OCI-LY3 (cell line): ENCODE measurements at regions not wholly inside any gene's neighbourhood (a gene's known extent, or its start where the extent isn't known, plus 50 kb on each side); places are given as distances from the start of the nearest gene placed in this dataset.
A peak's percentile ranks its signal among the peaks of the same experiment; 100 is the strongest.

Experiments
- H2AFZ ChIP-seq: fragments of 200-600, 300-600 bp; shearing (Covaris generic); 2 replicates; pipeline ENCODE4 v1.6.0; 2014; ENCODE audit warnings: antibody characterized with exemption, low read depth, low read length
- H3K27ac ChIP-seq: fragments of 200-600, 300-600 bp; sonication (generic); 2 replicates; pipeline ENCODE4 v1.5.1; 2014; ENCODE audit warnings: mild to moderate bottlenecking, low read length, moderate library complexity, mixed read lengths
- H3K27me3 ChIP-seq: fragments of 200-600, 300-600 bp; sonication (generic); 2 replicates; pipeline ENCODE4 v1.6.1; 2014; ENCODE audit warnings: low read depth, low read length, mixed read lengths
- H3K36me3 ChIP-seq: fragments of 200-600, 300-600 bp; sonication (generic); replicated peaks from 2 replicates; pipeline ENCODE3; 2014; ENCODE audit warnings: low read depth, low read length, mixed read lengths
- H3K4me1 ChIP-seq: fragments of 300-600, 200-600 bp; sonication (generic); 2 replicates; pipeline ENCODE4 v1.6.1; 2014; ENCODE audit warnings: low read length, mixed read lengths
- H3K4me2 ChIP-seq: fragments of 200-600, 300-600 bp; sonication (generic); 2 replicates; pipeline ENCODE4 v1.6.1; 2014; ENCODE audit warnings: low read length, mixed read lengths
- H3K4me3 ChIP-seq: fragments of 300-600, 200-600 bp; sonication (generic); 2 replicates; pipeline ENCODE4 v1.5.1; 2014; ENCODE audit warnings: antibody characterized with exemption, mild to moderate bottlenecking, low read length, moderate library complexity
- H3K79me2 ChIP-seq: fragments of 300-600, 200-600 bp; shearing (Covaris generic); 2 replicates; pipeline ENCODE4 v1.6.1; 2014; ENCODE audit warnings: mild to moderate bottlenecking, low read length, mixed read lengths
- H3K9ac ChIP-seq: fragments of 300-600, 200-600 bp; shearing (Covaris generic); 2 replicates; pipeline ENCODE4 v1.6.0; 2014; ENCODE audit warnings: mild to moderate bottlenecking, low read length, moderate library complexity
- H3K9me3 ChIP-seq: fragments of 200-600, 300-600 bp; shearing (Covaris generic); 2 replicates; pipeline ENCODE4 v1.6.1; 2014; ENCODE audit warnings: low read length, mixed read lengths; ENCODE audit not compliant: insufficient read depth
- H4K20me1 ChIP-seq: fragments of 200-600, 300-600 bp; sonication (generic); 2 replicates; pipeline ENCODE4 v1.6.1; 2016; ENCODE audit warnings: low read length, mixed read lengths; ENCODE audit not compliant: insufficient read depth
- EZH2phosphoT487 ChIP-seq: fragments of 200-600 bp; shearing (Covaris generic); IDR thresholded peaks from 2 replicates; pipeline ENCODE4 v1.6.1; 2018; ENCODE audit warnings: antibody characterized with exemption, mixed run types, low read depth
- TF ChIP-seq, protein P1 (sequence below): fragments of 200-600, 300-600 bp; sonication (generic); IDR thresholded peaks from 2 replicates; pipeline ENCODE4 v1.5.1; 2014; ENCODE audit warnings: antibody characterized with exemption, low read length, low read depth

DNA sequence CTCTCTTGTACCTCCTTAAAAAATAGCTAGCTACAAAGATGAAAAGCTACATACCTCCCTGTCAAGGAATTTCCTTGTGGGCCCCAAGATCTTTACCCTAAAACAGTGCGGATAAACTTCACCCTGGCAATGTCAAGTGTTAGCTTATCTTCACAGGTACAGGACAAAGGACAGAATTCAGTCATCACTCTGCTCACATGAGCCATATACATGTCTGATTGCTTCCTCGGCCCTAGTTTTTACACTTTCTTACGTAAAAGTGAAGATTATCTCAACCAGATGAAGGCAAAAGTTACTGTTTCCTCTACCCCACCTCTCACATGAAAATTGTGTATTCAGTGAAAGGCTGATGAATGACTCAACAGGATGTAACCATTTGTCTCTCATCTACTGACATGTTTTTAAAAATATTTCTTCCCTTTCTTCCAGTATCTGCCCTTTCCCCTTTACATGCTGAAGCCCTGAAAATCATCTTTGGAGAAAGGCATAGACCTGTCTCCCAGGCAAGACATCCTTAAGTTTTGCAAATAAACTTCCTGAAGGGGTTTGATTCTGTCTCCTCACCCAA lies 890.1 kb downstream of the GALC start:
- H3K4me2 ChIP-seq, result no peak overlapping the region
- H2AFZ ChIP-seq, result no peak overlapping the region
- TF ChIP-seq, protein P1, sequence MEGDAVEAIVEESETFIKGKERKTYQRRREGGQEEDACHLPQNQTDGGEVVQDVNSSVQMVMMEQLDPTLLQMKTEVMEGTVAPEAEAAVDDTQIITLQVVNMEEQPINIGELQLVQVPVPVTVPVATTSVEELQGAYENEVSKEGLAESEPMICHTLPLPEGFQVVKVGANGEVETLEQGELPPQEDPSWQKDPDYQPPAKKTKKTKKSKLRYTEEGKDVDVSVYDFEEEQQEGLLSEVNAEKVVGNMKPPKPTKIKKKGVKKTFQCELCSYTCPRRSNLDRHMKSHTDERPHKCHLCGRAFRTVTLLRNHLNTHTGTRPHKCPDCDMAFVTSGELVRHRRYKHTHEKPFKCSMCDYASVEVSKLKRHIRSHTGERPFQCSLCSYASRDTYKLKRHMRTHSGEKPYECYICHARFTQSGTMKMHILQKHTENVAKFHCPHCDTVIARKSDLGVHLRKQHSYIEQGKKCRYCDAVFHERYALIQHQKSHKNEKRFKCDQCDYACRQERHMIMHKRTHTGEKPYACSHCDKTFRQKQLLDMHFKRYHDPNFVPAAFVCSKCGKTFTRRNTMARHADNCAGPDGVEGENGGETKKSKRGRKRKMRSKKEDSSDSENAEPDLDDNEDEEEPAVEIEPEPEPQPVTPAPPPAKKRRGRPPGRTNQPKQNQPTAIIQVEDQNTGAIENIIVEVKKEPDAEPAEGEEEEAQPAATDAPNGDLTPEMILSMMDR, result no peak
- no peak for TF ChIP-seq EZH2phosphoT487
- H3K4me1 ChIP-seq, result no peaks in the 10 kb centered on the region
- H3K79me2 ChIP-seq, result no peaks in the 10 kb centered on the region
- no peaks in the 10 kb centered on the region for H3K36me3 ChIP-seq
- no peaks in the 10 kb centered on the region for H3K27me3 ChIP-seq
- H3K4me3 ChIP-seq, result no peak overlapping the region
- H3K27ac ChIP-seq, result no peak overlapping the region
- H3K9ac ChIP-seq, result no peak overlapping the region
- no peaks in the 10 kb centered on the region for H4K20me1 ChIP-seq
- H3K9me3 ChIP-seq, result no peaks in the 10 kb centered on the region

DNA sequence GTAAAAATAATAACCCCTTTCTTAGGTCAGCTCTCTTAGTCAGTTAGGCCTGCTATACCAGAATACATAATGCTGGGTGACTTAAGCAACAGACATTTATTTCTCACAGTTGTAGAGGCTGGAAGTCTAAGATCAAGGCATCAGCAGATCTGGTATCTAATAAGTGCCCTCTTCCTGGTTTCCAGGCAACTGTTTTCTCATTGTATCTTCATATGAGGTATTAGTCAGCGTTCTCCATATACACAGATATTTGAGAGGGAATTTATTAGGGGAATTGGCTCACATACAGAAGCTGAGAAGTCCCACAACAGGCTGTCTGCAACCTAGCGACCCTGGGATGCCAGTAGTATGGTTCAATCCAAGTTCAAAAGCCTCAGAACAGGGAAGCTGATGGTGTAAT lies 896.0 kb downstream of the GALC start:
- no peaks in the 10 kb centered on the region for H3K36me3 ChIP-seq
- no peaks in the 10 kb centered on the region for H3K27me3 ChIP-seq
- H3K9me3 ChIP-seq, result no peaks in the 10 kb centered on the region
- no peak overlapping the region for H3K9ac ChIP-seq
- no peak overlapping the region for H3K27ac ChIP-seq
- no peaks in the 10 kb centered on the region for H3K4me1 ChIP-seq
- no peaks in the 10 kb centered on the region for H3K79me2 ChIP-seq
- TF ChIP-seq EZH2phosphoT487, result no peak
- H2AFZ ChIP-seq, result 0 out of 2 replicates have a peak overlapping the region, but pooled peaks have one; percentile 4
- H3K4me3 ChIP-seq, result no peak overlapping the region
- H3K4me2 ChIP-seq, result no peak overlapping the region
- H4K20me1 ChIP-seq, result no peaks in the 10 kb centered on the region

- no peak overlapping the region for H3K27ac ChIP-seq
- H4K20me1 ChIP-seq, result no peaks in the 10 kb centered on the region
- H3K4me2 ChIP-seq, result no peak overlapping the region
- no peaks in the 10 kb centered on the region for H3K9me3 ChIP-seq
- H3K79me2 ChIP-seq, result no peaks in the 10 kb centered on the region
- no peak overlapping the region for H3K4me3 ChIP-seq
- no peak overlapping the region for H2AFZ ChIP-seq
- H3K9ac ChIP-seq, result no peak overlapping the region
- H3K27me3 ChIP-seq, result no peaks in the 10 kb centered on the region
- no peaks in the 10 kb centered on the region for H3K4me1 ChIP-seq
- TF ChIP-seq EZH2phosphoT487, result no peak
- TF ChIP-seq, protein P1, result no peak
- no peaks in the 10 kb centered on the region for H3K36me3 ChIP-seq
These were observed 898.1 kb downstream of the GALC start for GRCh38 chr14:87094913-87095312.

GRCh38 chr14:87088588-87088987 lies 904.4 kb downstream of the GALC start:
- Histone ChIP-seq H3K4me3 (no peak overlapping the region), H3K9ac (no peak overlapping the region), H4K20me1 (no peaks in the 10 kb centered on the region), H3K36me3 (no peaks in the 10 kb centered on the region), H2AFZ (no peak overlapping the region), H3K27ac (no peak overlapping the region), H3K4me2 (no peak overlapping the region), H3K4me1 (no peaks in the 10 kb centered on the region), H3K9me3 (no peaks in the 10 kb centered on the region), H3K27me3 (no peaks in the 10 kb centered on the region), H3K79me2 (no peaks in the 10 kb centered on the region)
- TF ChIP-seq EZH2phosphoT487, result no peak
- TF ChIP-seq, protein P1, result no peak

DNA sequence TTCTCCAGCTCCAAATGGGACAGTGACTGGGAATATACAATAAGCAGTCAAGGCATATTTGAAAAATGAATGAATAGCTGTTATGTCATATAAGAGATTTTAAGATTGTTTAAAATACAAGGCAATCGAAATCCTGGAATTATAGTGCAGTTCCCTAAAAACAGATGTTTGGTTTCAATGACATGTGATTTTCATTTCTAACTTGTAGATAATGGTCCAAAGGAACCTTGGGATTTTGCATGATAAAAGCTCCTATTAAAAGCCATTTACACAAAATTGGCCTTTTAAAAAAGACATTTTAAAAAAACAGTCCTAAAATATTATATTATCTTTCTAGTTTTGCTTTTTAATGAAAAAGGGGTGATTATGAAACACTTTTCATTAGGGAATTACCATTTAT lies 905.1 kb downstream of the GALC start:
- TF ChIP-seq, protein P1, result no peak
- TF ChIP-seq EZH2phosphoT487, result no peak
- no peak overlapping the region for H3K4me3 ChIP-seq
- H3K9me3 ChIP-seq, result no peaks in the 10 kb centered on the region
- H3K4me2 ChIP-seq, result no peak overlapping the region
- no peaks in the 10 kb centered on the region for H4K20me1 ChIP-seq
- no peak overlapping the region for H2AFZ ChIP-seq
- no peak overlapping the region for H3K9ac ChIP-seq
- H3K36me3 ChIP-seq, result no peaks in the 10 kb centered on the region
- H3K79me2 ChIP-seq, result no peaks in the 10 kb centered on the region
- H3K27me3 ChIP-seq, result no peaks in the 10 kb centered on the region
- H3K27ac ChIP-seq, result no peak overlapping the region
- H3K4me1 ChIP-seq, result no peaks in the 10 kb centered on the region
